HepG2 (cell line): ENCODE measurements at regions not wholly inside any gene's neighbourhood (a gene's known extent, or its start where the extent isn't known, plus 50 kb on each side); places are given as distances from the start of the nearest gene placed in this dataset.

Experiments
- ATAC-seq: fragments of 200-7000 bp; cut with Tn5 transposase; 3 replicates; pipeline ENCODE4 v1.9.1; 2020; ENCODE audit warnings: mild to moderate bottlenecking, moderate library complexity
- BruUV-seq: library from RNA; stranded (reverse); fragments of 400-500 nt; replicated peaks from 2 replicates; lab custom pipeline; 2021; lab: Mats Ljungman, UMichigan
- CTCF ChIA-PET: fragments of 300-600 bp; formaldehyde crosslinking; extraction: SDS; loops from one replicate; lab custom pipeline; 2021; ENCODE audit warnings: low total read pairs, inconsistent platforms, low intra/inter-chr PET ratio; lab: Yijun Ruan, JAX
- POLR2A ChIA-PET: fragments of 350-600 bp; sonication (Branson Sonifier 250); formaldehyde crosslinking; loops from one replicate; lab custom pipeline; 2020; ENCODE audit warnings: antibody characterized with exemption, inconsistent platforms; lab: Yijun Ruan, JAX
- DNase-seq: peaks from one replicate; pipeline ENCODE4 v3.0.0-alpha.2; 2015; ENCODE audit warnings: low spot score
- FAIRE-seq: peaks from 3 replicates; lab custom pipeline; 2011; peaks lifted over from hg19 to GRCh38; lab: Jason Lieb, UNC
- H2AFZ ChIP-seq: one replicate; pipeline ENCODE4 v1.6.1; 2011; ENCODE audit warnings: low read length, inconsistent platforms
- H3K27ac ChIP-seq: fragments of 300-600 bp; 3 replicates; pipeline ENCODE4 v1.8.0; 2011; ENCODE audit warnings: mixed run types, mild to moderate bottlenecking, mixed read lengths, low read length, inconsistent platforms; ENCODE audit not compliant: insufficient read depth; ENCODE audit errors: extremely low read length
- H3K27me3 ChIP-seq, 2 experiments: fragments of 200-600 bp in 1 of 2; 2 replicates in 1 of 2; 3 replicates in 1 of 2; pipeline versions ENCODE4 v1.6.0 to v1.8.0; 2011; ENCODE audit warnings: low read length in 2 of 2, mild to moderate bottlenecking in 2 of 2, moderate library complexity in 2 of 2, inconsistent platforms in 1 of 2; ENCODE audit not compliant: insufficient read depth in 2 of 2, control insufficient read depth in 1 of 2
- H3K36me3 ChIP-seq, 2 experiments: fragments of 200-600 bp in 1 of 2; replicated peaks in 1 of 2; 2 replicates in 1 of 2; 3 replicates in 1 of 2; pipeline versions ENCODE4 v1.5.1 to v1.8.0; 2011; ENCODE audit warnings: low read length in 2 of 2, inconsistent platforms in 1 of 2; ENCODE audit not compliant: insufficient read depth in 2 of 2, control insufficient read depth in 1 of 2
- H3K4me1 ChIP-seq: 2 replicates; pipeline ENCODE4 v1.5.1; 2012; ENCODE audit warnings: low read length, inconsistent platforms; ENCODE audit not compliant: insufficient read depth
- H3K4me2 ChIP-seq: 2 replicates; pipeline ENCODE4 v1.6.0; 2011; ENCODE audit warnings: low read depth, low read length, inconsistent platforms
- H3K4me3 ChIP-seq, 3 experiments: fragments of 200-600 bp in 1 of 3; sonication (generic), shearing (Covaris generic) in 1 of 3; replicated peaks in 1 of 3; 2 replicates each; pipeline ENCODE4 v1.5.1; 2011 to 2016; ENCODE audit warnings: low read length in 3 of 3, inconsistent platforms in 2 of 3, low read depth in 2 of 3, mild to moderate bottlenecking in 2 of 3, control low read depth in 1 of 3, mixed read lengths in 1 of 3; ENCODE audit not compliant: insufficient read depth in 1 of 3
- H3K79me2 ChIP-seq: one replicate; pipeline ENCODE4 v1.6.1; 2011; ENCODE audit warnings: low read length, inconsistent platforms; ENCODE audit not compliant: insufficient read depth
- H3K9ac ChIP-seq: 2 replicates; pipeline ENCODE4 v1.6.0; 2011; ENCODE audit warnings: mild to moderate bottlenecking, low read depth, low read length, inconsistent platforms; ENCODE audit not compliant: insufficient read depth
- H3K9me3 ChIP-seq: 2 replicates; pipeline ENCODE4 v1.5.1; 2012; ENCODE audit warnings: mild to moderate bottlenecking, low read length
- H4K20me1 ChIP-seq: 2 replicates; pipeline ENCODE4 v1.6.0; 2011; ENCODE audit warnings: inconsistent platforms, mild to moderate bottlenecking, low read length, moderate library complexity; ENCODE audit not compliant: insufficient read depth
- CC2D1A ChIP-seq: sonication (generic); formaldehyde crosslinking; IDR thresholded peaks from 2 replicates; pipeline ENCODE4 v1.8.1; 2023; ENCODE audit warnings: mild to moderate bottlenecking, missing genetic modification reagents
- CENPBD1 ChIP-seq: sonication (generic); formaldehyde crosslinking; IDR thresholded peaks from 2 replicates; pipeline ENCODE4 v1.8.0; 2022; ENCODE audit warnings: missing genetic modification reagents, low read depth, mild to moderate bottlenecking, borderline replicate concordance
- CENPT ChIP-seq: sonication (generic); formaldehyde crosslinking; IDR thresholded peaks from 2 replicates; pipeline ENCODE4 v1.8.0; 2022; ENCODE audit warnings: low read depth, mild to moderate bottlenecking, moderate library complexity, missing genetic modification reagents
- MBNL3 ChIP-seq: fragments of 250-450 bp; sonication (Bioruptor Pico); conservative IDR thresholded peaks from 2 replicates; pipeline ENCODE4 v1.8.0; 2022; ENCODE audit warnings: mild to moderate bottlenecking, inconsistent platforms
- PATZ1 ChIP-seq: sonication (generic); formaldehyde crosslinking; IDR thresholded peaks from 2 replicates; pipeline ENCODE4 v1.4.0; 2020; ENCODE audit warnings: missing genetic modification reagents
- PREB ChIP-seq: sonication (generic); formaldehyde crosslinking; IDR thresholded peaks from 2 replicates; pipeline ENCODE4 v1.4.0; 2020; ENCODE audit warnings: missing genetic modification reagents
- RELA ChIP-seq: sonication (generic); formaldehyde crosslinking; IDR thresholded peaks from 2 replicates; pipeline ENCODE4 v1.4.0; 2020; ENCODE audit warnings: missing genetic modification reagents
- TBL1XR1 ChIP-seq: fragments of 150-350 bp; IDR thresholded peaks from 2 replicates; pipeline ENCODE4 v1.6.1; 2014; ENCODE audit warnings: borderline replicate concordance, low read length; ENCODE audit not compliant: partially characterized antibody
- THYN1 ChIP-seq: sonication (generic); formaldehyde crosslinking; IDR thresholded peaks from 2 replicates; pipeline ENCODE4 v1.8.1; 2023; ENCODE audit warnings: low read depth, mild to moderate bottlenecking, moderate library complexity, missing genetic modification reagents, borderline replicate concordance
- ZFP41 ChIP-seq: sonication (generic); formaldehyde crosslinking; IDR thresholded peaks from 2 replicates; pipeline ENCODE4 v1.4.0; 2020; ENCODE audit warnings: mild to moderate bottlenecking, missing genetic modification reagents, borderline replicate concordance
- ZGPAT ChIP-seq: IDR thresholded peaks from 2 replicates; pipeline ENCODE4 v1.6.1; 2016; ENCODE audit warnings: mild to moderate bottlenecking
- ZNF142 ChIP-seq: sonication (generic); formaldehyde crosslinking; IDR thresholded peaks from 2 replicates; pipeline ENCODE4 v1.4.0; 2020; ENCODE audit warnings: missing genetic modification reagents
- ZNF713 ChIP-seq: sonication (generic); formaldehyde crosslinking; IDR thresholded peaks from 2 replicates; pipeline ENCODE4 v1.4.0; 2020; ENCODE audit warnings: mild to moderate bottlenecking, missing genetic modification reagents
- WGBS: methylation state at CpG from one replicate; pipeline ENCODE4 v1.1.6; 2017; ENCODE audit warnings: low lambda C conversion rate; 5-methylcytosine and 5-hydroxymethylcytosine counted together
- in situ Hi-C: cut with HindIII; loops from 2 replicates; pipeline ENCODE4 v1.10.0; 2017; ENCODE audit warnings: low pct_unique_long_range_greater_than_20kb; ENCODE audit not compliant: extremely low pct_ligation_motif_present
- intact Hi-C: fragments of 100-400 bp; cut with micrococcal nuclease; formaldehyde crosslinking; loops from one replicate; pipeline ENCODE4 v1.10.0; 2022; ENCODE audit not compliant: unreplicated experiment

GRCh38 chr7:116325517-116325916 lies 115.2 kb downstream of the TES start (continued):
- TF ChIP-seq PATZ1 (CRISPR knock-in tag) (no peak), ZNF142 (no peak), ZFP41 (CRISPR knock-in tag) (no peak)

GRCh38 chr7:116327135-116327534 lies 116.8 kb downstream of the TES start:
- H3K27me3 ChIP-seq: no peaks in the 10 kb centered on the region
- DNase-seq (no peak), FAIRE-seq (no peak), ATAC-seq (no peak)
- no peak overlapping the region for H2AFZ ChIP-seq
- H3K4me3 ChIP-seq: no peak overlapping the region
- intact Hi-C loops: no loop called here
- no peaks in the 10 kb centered on the region for H4K20me1 ChIP-seq
- no peaks in the 10 kb centered on the region for H3K79me2 ChIP-seq
- no peaks in the 10 kb centered on the region for H3K36me3 ChIP-seq
- H3K9me3 ChIP-seq: no peaks in the 10 kb centered on the region
- H3K27ac ChIP-seq: no peak overlapping the region
- H3K4me2 ChIP-seq: no peak overlapping the region
- in situ Hi-C loops: no loop called here
- no peak overlapping the region for H3K9ac ChIP-seq
- no peaks in the 10 kb centered on the region for H3K4me1 ChIP-seq
- ChIA-PET CTCF (no interaction called here), POLR2A (no interaction called here)
- 68% methylated on average over 4 of the region's 4 CpGs for WGBS
- no TSS peak for BruUV-seq
- no peak for TF ChIP-seq CENPBD1 (CRISPR knock-in tag)
- no peak for TF ChIP-seq PREB (CRISPR knock-in tag)
- no peak for TF ChIP-seq ZGPAT (CRISPR knock-in tag)
- TF ChIP-seq MBNL3 (CRISPR knock-in tag): no peak
- no peak for TF ChIP-seq RELA (CRISPR knock-in tag)
- no peak for TF ChIP-seq CENPT (CRISPR knock-in tag)
- no peak for TF ChIP-seq TBL1XR1
- no peak for TF ChIP-seq CC2D1A (CRISPR knock-in tag)
- no peak for TF ChIP-seq ZNF713 (CRISPR knock-in tag)
- no peak for TF ChIP-seq THYN1 (CRISPR knock-in tag)
